CD14-positive monocyte (primary cell): ENCODE measurements at regions not wholly inside any gene's neighbourhood (a gene's known extent, or its start where the extent isn't known, plus 50 kb on each side); places are given as distances from the start of the nearest gene placed in this dataset.

Experiments
- DNase-seq, 3 donors: peaks; one replicate each; pipeline ENCODE4 v3.0.0-alpha.2; 2011 to 2022
- H2AFZ ChIP-seq: 2 replicates; pipeline ENCODE4 v1.6.0; 2012; ENCODE audit warnings: mild to moderate bottlenecking, low read depth, low read length, inconsistent platforms; ENCODE audit not compliant: insufficient read depth, poor library complexity, severe bottlenecking
- H3K27ac ChIP-seq, 2 donors: 1 replicate in 1 of 2; 2 replicates in 1 of 2; pipeline ENCODE4 v1.5.1; 2012 to 2013; ENCODE audit warnings: low read length in 2 of 2, control low read depth in 1 of 2, inconsistent platforms in 1 of 2, low read depth in 1 of 2, mild to moderate bottlenecking in 1 of 2
- H3K27me3 ChIP-seq, 2 donors: one replicate each; pipeline versions ENCODE4 v1.6.0 to v1.6.1; 2011 to 2013; ENCODE audit warnings: low read length in 2 of 2; ENCODE audit not compliant: control insufficient read depth in 2 of 2, insufficient read depth in 2 of 2
- H3K36me3 ChIP-seq, 2 donors: replicated peaks in 1 of 2; 1 replicate in 1 of 2; 2 replicates in 1 of 2; pipeline versions ENCODE4 v1.5.1 to v1.6.1; 2012 to 2013; ENCODE audit warnings: low read length in 2 of 2, control low read depth in 1 of 2, inconsistent platforms in 1 of 2, mild to moderate bottlenecking in 1 of 2; ENCODE audit not compliant: insufficient read depth in 2 of 2, control insufficient read depth in 1 of 2
- H3K4me1 ChIP-seq, 2 donors: 1 replicate in 1 of 2; 2 replicates in 1 of 2; pipeline versions ENCODE4 v1.5.1 to v1.6.1; 2012 to 2013; ENCODE audit warnings: low read length in 2 of 2, control low read depth in 1 of 2, inconsistent platforms in 1 of 2, mild to moderate bottlenecking in 1 of 2, moderate library complexity in 1 of 2; ENCODE audit not compliant: insufficient read depth in 2 of 2, control insufficient read depth in 1 of 2
- H3K4me2 ChIP-seq: replicated peaks from 2 replicates; pipeline ENCODE3; 2012; ENCODE audit warnings: low read length, moderate library complexity, mild to moderate bottlenecking; ENCODE audit not compliant: poor library complexity, severe bottlenecking; ENCODE audit errors: extremely low read depth
- H3K4me3 ChIP-seq, 3 experiments: fragments of 200-600 bp in 1 of 3; sonication (generic) in 1 of 3; replicated peaks in 1 of 3; 1 replicate in 2 of 3; 2 replicates in 1 of 3; pipeline ENCODE4 v1.5.1; 2011 to 2013; ENCODE audit warnings: low read length in 3 of 3, mild to moderate bottlenecking in 3 of 3, control low read depth in 2 of 3, low read depth in 2 of 3, inconsistent platforms in 1 of 3, moderate library complexity in 1 of 3
- H3K79me2 ChIP-seq: 2 replicates; pipeline ENCODE4 v1.6.0; 2012; ENCODE audit warnings: mild to moderate bottlenecking, control low read depth, inconsistent platforms, low read length, moderate library complexity; ENCODE audit not compliant: insufficient read depth
- H3K9ac ChIP-seq: 2 replicates; pipeline ENCODE4 v1.6.0; 2017; ENCODE audit warnings: low read length, mild to moderate bottlenecking; ENCODE audit not compliant: insufficient read depth, poor library complexity, severe bottlenecking
- H3K9me3 ChIP-seq, 2 donors: replicated peaks in 1 of 2; 1 replicate in 1 of 2; 2 replicates in 1 of 2; pipeline versions ENCODE4 v1.5.1 to v1.6.1; 2012 to 2013; ENCODE audit warnings: low read length in 2 of 2, control low read depth in 1 of 2; ENCODE audit not compliant: control insufficient read depth in 1 of 2, insufficient read depth in 1 of 2
- H4K20me1 ChIP-seq: 2 replicates; pipeline ENCODE4 v1.6.0; 2012; ENCODE audit warnings: mild to moderate bottlenecking, low read length, control low read depth, moderate library complexity; ENCODE audit not compliant: insufficient read depth
- H3K27ac Mint-ChIP-seq, 7 donors: one replicate each; pipeline ENCODE4 v1.8.0; 2020; ENCODE audit warnings: mild to moderate bottlenecking in 7 of 7, mixed read lengths in 7 of 7, moderate library complexity in 6 of 7, inconsistent platforms in 2 of 7
- H3K27me3 Mint-ChIP-seq, 3 donors: one replicate each; pipeline ENCODE4 v1.8.0; 2021 to 2022; ENCODE audit warnings: low read depth in 3 of 3, mild to moderate bottlenecking in 3 of 3, mixed read lengths in 3 of 3, moderate library complexity in 3 of 3, inconsistent platforms in 1 of 3
- H3K36me3 Mint-ChIP-seq, 2 donors: one replicate each; pipeline ENCODE4 v1.8.0; 2020; ENCODE audit warnings: mixed read lengths in 2 of 2, inconsistent platforms in 1 of 2, mild to moderate bottlenecking in 1 of 2
- H3K4me1 Mint-ChIP-seq: one replicate; pipeline ENCODE4 v1.8.0; 2020; ENCODE audit warnings: mild to moderate bottlenecking, mixed read lengths
- H3K4me3 Mint-ChIP-seq, 2 donors: one replicate each; pipeline ENCODE4 v1.8.0; 2020; ENCODE audit warnings: mild to moderate bottlenecking in 2 of 2, mixed read lengths in 2 of 2, moderate library complexity in 1 of 2
- H3K9me3 Mint-ChIP-seq, 7 donors: one replicate each; pipeline ENCODE4 v1.8.0; 2020 to 2022; ENCODE audit warnings: mixed read lengths in 7 of 7, mild to moderate bottlenecking in 6 of 7, moderate library complexity in 6 of 7, inconsistent platforms in 2 of 7
- WGBS: methylation state at CpG from one replicate; pipeline ENCODE4 v1.1.5; 2013; ENCODE audit warnings: missing lambda C conversion rate; ENCODE audit not compliant: insufficient coverage; 5-methylcytosine and 5-hydroxymethylcytosine counted together
- intact Hi-C, 2 donors: fragments of 100-400 bp; cut with micrococcal nuclease; formaldehyde crosslinking; loops; one replicate each; pipeline versions ENCODE4 v1.15.0 to v1.15.1; 2023
- TF ChIP-seq, protein P1 (sequence below): fragments of 200-600 bp; IDR thresholded peaks from one replicate; pipeline ENCODE4 v1.8.0; 2022; ENCODE audit warnings: antibody characterized with exemption, mild to moderate bottlenecking

DNA sequence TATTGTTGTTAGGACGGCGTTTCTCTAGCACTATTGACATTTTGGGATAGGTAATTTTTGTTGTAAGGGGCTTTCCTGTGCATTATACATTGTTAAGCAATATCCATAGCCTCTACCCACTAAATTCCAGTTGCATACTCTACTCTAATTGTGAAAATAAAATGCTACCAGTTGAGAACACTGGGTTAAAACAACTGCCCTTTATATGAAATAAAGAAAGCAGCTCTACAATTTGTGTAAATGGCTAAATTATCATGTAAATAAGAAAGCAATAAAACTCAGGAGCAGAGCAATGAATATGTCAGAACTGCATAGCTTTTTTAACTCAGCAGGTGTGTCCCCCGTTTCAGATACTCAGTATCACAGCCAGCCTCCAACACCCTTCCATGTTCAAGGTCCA, 812.7 kb upstream of the NRXN1 start:
- Mint-ChIP-seq H3K27me3 (no peaks in the 10 kb centered on the region), H3K4me1 (no peaks in the 10 kb centered on the region), H3K27ac (no peak overlapping the region), H3K4me3 (no peak overlapping the region), H3K9me3 (peaks cover 0 to 4% (median 0%) of the 10 kb centered on the region in 7 donors), H3K36me3 (no peaks in the 10 kb centered on the region)
- TF ChIP-seq, protein P1, sequence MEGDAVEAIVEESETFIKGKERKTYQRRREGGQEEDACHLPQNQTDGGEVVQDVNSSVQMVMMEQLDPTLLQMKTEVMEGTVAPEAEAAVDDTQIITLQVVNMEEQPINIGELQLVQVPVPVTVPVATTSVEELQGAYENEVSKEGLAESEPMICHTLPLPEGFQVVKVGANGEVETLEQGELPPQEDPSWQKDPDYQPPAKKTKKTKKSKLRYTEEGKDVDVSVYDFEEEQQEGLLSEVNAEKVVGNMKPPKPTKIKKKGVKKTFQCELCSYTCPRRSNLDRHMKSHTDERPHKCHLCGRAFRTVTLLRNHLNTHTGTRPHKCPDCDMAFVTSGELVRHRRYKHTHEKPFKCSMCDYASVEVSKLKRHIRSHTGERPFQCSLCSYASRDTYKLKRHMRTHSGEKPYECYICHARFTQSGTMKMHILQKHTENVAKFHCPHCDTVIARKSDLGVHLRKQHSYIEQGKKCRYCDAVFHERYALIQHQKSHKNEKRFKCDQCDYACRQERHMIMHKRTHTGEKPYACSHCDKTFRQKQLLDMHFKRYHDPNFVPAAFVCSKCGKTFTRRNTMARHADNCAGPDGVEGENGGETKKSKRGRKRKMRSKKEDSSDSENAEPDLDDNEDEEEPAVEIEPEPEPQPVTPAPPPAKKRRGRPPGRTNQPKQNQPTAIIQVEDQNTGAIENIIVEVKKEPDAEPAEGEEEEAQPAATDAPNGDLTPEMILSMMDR = no peak
- Histone ChIP-seq H3K4me1 (no peaks in the 10 kb centered on the region), H4K20me1 (no peaks in the 10 kb centered on the region), H3K4me3 (no peak overlapping the region), H3K27me3 (no peaks in the 10 kb centered on the region), H3K9me3 (peaks cover 0 to 4% of the 10 kb centered on the region in 2 donors), H2AFZ (no peak overlapping the region), H3K27ac (no peak overlapping the region), H3K9ac (no peak overlapping the region), H3K79me2 (no peaks in the 10 kb centered on the region), H3K4me2 (no peak overlapping the region), H3K36me3 (no peaks in the 10 kb centered on the region)
- no peak for DNase-seq
- intact Hi-C loops = no loop called here
- 75% methylated on average over 1 of the region's 3 CpGs for WGBS

DNA sequence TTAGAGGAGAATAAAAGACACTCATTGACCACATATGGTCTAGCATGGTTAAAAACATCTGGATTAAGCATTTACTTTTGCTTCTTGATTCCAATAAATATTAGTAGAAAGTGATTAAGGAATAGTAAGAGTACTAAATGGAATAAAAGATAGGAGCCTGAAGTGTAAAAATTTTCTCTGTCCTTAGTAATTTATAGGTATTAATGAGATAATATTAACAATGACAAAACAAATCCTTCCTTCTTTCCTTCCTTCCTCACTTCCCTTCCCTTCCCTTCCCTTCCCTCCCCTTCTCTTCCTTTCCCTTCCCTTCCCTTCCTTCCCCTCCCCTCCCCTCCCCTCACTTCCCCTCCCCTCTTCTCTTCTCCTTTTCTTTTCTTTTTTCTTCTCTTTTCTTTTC, 797.5 kb upstream of the NRXN1 start:
- Mint-ChIP-seq H3K4me1 (no peaks in the 10 kb centered on the region), H3K4me3 (no peak overlapping the region)

More for the DNA sequence above, 797.5 kb upstream of the NRXN1 start:
- DNase-seq = no peak
- Histone ChIP-seq H3K4me1 (no peaks in the 10 kb centered on the region), H3K36me3 (no peaks in the 10 kb centered on the region), H3K9ac (no peak overlapping the region), H3K79me2 (no peaks in the 10 kb centered on the region), H4K20me1 (no peaks in the 10 kb centered on the region), H3K27me3 (no peaks in the 10 kb centered on the region), H2AFZ (no peak overlapping the region), H3K9me3 (no peaks in the 10 kb centered on the region), H3K4me2 (no peak overlapping the region), H3K27ac (no peak overlapping the region), H3K4me3 (no peak overlapping the region)
- Mint-ChIP-seq H3K27me3 (no peaks in the 10 kb centered on the region), H3K9me3 (peaks cover 0 to 2% (median 0%) of the 10 kb centered on the region in 7 donors), H3K36me3 (no peaks in the 10 kb centered on the region), H3K27ac (no peak overlapping the region)
- TF ChIP-seq, protein P1 = no peak
- intact Hi-C loops = no loop called here
